GM23338 (cell line): ENCODE measurements at regions not wholly inside any gene's neighbourhood (a gene's known extent, or its start where the extent isn't known, plus 50 kb on each side); places are given as distances from the start of the nearest gene placed in this dataset.

Source experiments
- CREB1 ChIP-seq: fragments of 250-450 bp; sonication (Bioruptor Pico); IDR thresholded peaks from 2 replicates; pipeline ENCODE4 v1.5.0; 2020; ENCODE audit warnings: low read depth, mild to moderate bottlenecking, moderate library complexity
- CTCF ChIP-seq, 2 experiments: fragments of 200-600 bp in 1 of 2; sonication (generic) in 1 of 2; conservative IDR thresholded peaks; 2 replicates each; pipeline versions ENCODE4 v1.5.1 to v1.6.1; 2016 to 2017; ENCODE audit warnings: antibody characterized with exemption in 2 of 2, low read depth in 2 of 2, mild to moderate bottlenecking in 2 of 2, moderate library complexity in 1 of 2
- EZH2 ChIP-seq: fragments of 200-600 bp; sonication (generic); IDR thresholded peaks from one replicate; pipeline ENCODE4 v1.8.0; 2017; ENCODE audit warnings: antibody characterized with exemption, mild to moderate bottlenecking, low read depth; ENCODE audit not compliant: unreplicated experiment
- EZH2phosphoT487 ChIP-seq: fragments of 200-600 bp; sonication (generic); IDR thresholded peaks from one replicate; pipeline ENCODE4 v1.8.1; 2018; ENCODE audit warnings: antibody characterized with exemption; ENCODE audit not compliant: unreplicated experiment
- JUNB ChIP-seq: IDR thresholded peaks from one replicate; pipeline ENCODE4 v1.6.1; 2016; ENCODE audit warnings: antibody characterized with exemption; ENCODE audit not compliant: unreplicated experiment
- NANOG ChIP-seq: IDR thresholded peaks from 2 replicates; pipeline ENCODE4 v1.6.1; 2016; ENCODE audit warnings: antibody characterized with exemption, borderline replicate concordance
- POLR2AphosphoS5 ChIP-seq: IDR thresholded peaks from 2 replicates; pipeline ENCODE4 v1.6.1; 2016; ENCODE audit warnings: antibody characterized with exemption, low read depth
- REST ChIP-seq: IDR thresholded peaks from one replicate; pipeline ENCODE4 v1.6.1; 2018; ENCODE audit warnings: antibody characterized with exemption; ENCODE audit not compliant: unreplicated experiment
- STAT1 ChIP-seq: IDR thresholded peaks from one replicate; pipeline ENCODE4 v1.6.1; 2016; ENCODE audit warnings: antibody characterized with exemption; ENCODE audit not compliant: unreplicated experiment
- ZNF114 ChIP-seq: fragments of 250-450 bp; sonication (Bioruptor Pico); IDR thresholded peaks from 2 replicates; pipeline ENCODE4 v1.5.0; 2020; ENCODE audit warnings: mild to moderate bottlenecking, moderate library complexity
- ZNF331 ChIP-seq: fragments of 250-450 bp; sonication (Bioruptor Pico); IDR thresholded peaks from 2 replicates; pipeline ENCODE4 v1.5.0; 2020; ENCODE audit warnings: low read depth, mild to moderate bottlenecking, moderate library complexity

- TF ChIP-seq CTCF (conservative IDR thresholded peaks at IDR 0.05; ENCODE audit: low read depth in 2 of 2) (no peak), POLR2AphosphoS5 (no peak), CREB1 (no peak), REST (no peak), EZH2 (no peak), ZNF114 (no peak), ZNF331 (CRISPR knock-in tag) (no peak), EZH2phosphoT487 (no peak), NANOG (no peak), JUNB (no peak), STAT1 (no peak)
Observed at GRCh38 chr3:66675366-66675765, 174.5 kb upstream of the LRIG1 start.
